NT2/D1 (cell line): ENCODE measurements at regions not wholly inside any gene's neighbourhood (a gene's known extent, or its start where the extent isn't known, plus 50 kb on each side); places are given as distances from the start of the nearest gene placed in this dataset.

Experiments
- SUZ12 ChIP-seq: IDR thresholded peaks from 2 replicates; pipeline ENCODE4 v1.6.1; 2011; ENCODE audit not compliant: insufficient read length, insufficient read depth; ENCODE audit errors: extremely low read depth
- YY1 ChIP-seq: IDR thresholded peaks from 2 replicates; pipeline ENCODE4 v1.6.1; 2011; ENCODE audit not compliant: insufficient read length, insufficient read depth
- ZNF274 ChIP-seq: IDR thresholded peaks from 2 replicates; pipeline ENCODE4 v1.6.1; 2011; ENCODE audit warnings: mild to moderate bottlenecking, low read depth, low read length

GRCh38 chr20:43285170-43285569, 95.5 kb upstream of the PTPRT start:
- TF ChIP-seq SUZ12: no peak
- no peak for TF ChIP-seq ZNF274
- TF ChIP-seq YY1: no peak
